H1 (cell line): ENCODE measurements at regions not wholly inside any gene's neighbourhood (a gene's known extent, or its start where the extent isn't known, plus 50 kb on each side); places are given as distances from the start of the nearest gene placed in this dataset.

Source experiments
- CTCF ChIA-PET: fragments of 300-600 bp; sonication (Branson Sonifier 250); formaldehyde crosslinking; loops from one replicate; lab custom pipeline; 2021; ENCODE audit not compliant: partially characterized antibody; lab: Charles Lee
- POLR2A ChIA-PET: fragments of 300-600 bp; sonication (Branson Sonifier 250); formaldehyde crosslinking; loops from one replicate; lab custom pipeline; 2021; ENCODE audit warnings: inconsistent platforms; ENCODE audit not compliant: partially characterized antibody; lab: Charles Lee
- DNase-seq, 2 experiments: peaks; one replicate each; pipeline versions ENCODE4 v3.0.0 to v3.0.0-alpha.2; 2010 to 2022; ENCODE audit warnings: low spot score in 2 of 2, low read depth in 1 of 2, mixed read lengths in 1 of 2
- FAIRE-seq: peaks from 2 replicates; lab custom pipeline; 2011; peaks lifted over from hg19 to GRCh38; lab: Jason Lieb, UNC
- H2AFZ ChIP-seq: 2 replicates; pipeline ENCODE4 v1.8.1; 2012; ENCODE audit warnings: low read length, inconsistent platforms
- H2AK5ac ChIP-seq: 2 replicates; pipeline ENCODE4 v1.6.1; 2013; ENCODE audit warnings: low read depth, low read length
- H2BK120ac ChIP-seq: replicated peaks from 2 replicates; pipeline ENCODE3; 2013; ENCODE audit warnings: low read depth, low read length, inconsistent platforms
- H2BK12ac ChIP-seq: 2 replicates; pipeline ENCODE4 v1.6.1; 2013; ENCODE audit warnings: low read depth, low read length
- H2BK15ac ChIP-seq: 2 replicates; pipeline ENCODE4 v1.6.1; 2013; ENCODE audit warnings: low read length
- H2BK20ac ChIP-seq: 2 replicates; pipeline ENCODE4 v1.6.1; 2013; ENCODE audit warnings: low read length
- H2BK5ac ChIP-seq: 2 replicates; pipeline ENCODE4 v1.6.1; 2013; ENCODE audit warnings: low read depth, low read length
- H3K14ac ChIP-seq: 2 replicates; pipeline ENCODE4 v1.6.1; 2013; ENCODE audit warnings: inconsistent platforms; ENCODE audit not compliant: insufficient read length
- H3K18ac ChIP-seq: 2 replicates; pipeline ENCODE4 v1.6.1; 2013; ENCODE audit warnings: low read length; ENCODE audit errors: extremely low read depth
- H3K23ac ChIP-seq: 2 replicates; pipeline ENCODE4 v1.6.1; 2013; ENCODE audit warnings: inconsistent platforms; ENCODE audit not compliant: insufficient read length
- H3K23me2 ChIP-seq: 2 replicates; pipeline ENCODE4 v1.6.1; 2013; ENCODE audit warnings: low read depth, low read length
- H3K27ac ChIP-seq: 2 replicates; pipeline ENCODE4 v1.6.1; 2011; ENCODE audit warnings: low read depth, low read length, inconsistent platforms
- H3K27me3 ChIP-seq, 4 experiments: replicated peaks in 1 of 4; 1 replicate in 1 of 4; 2 replicates in 3 of 4; pipeline versions ENCODE4 v1.6.1 to v1.8.1; 2011 to 2013; ENCODE audit warnings: low read length in 3 of 4, mild to moderate bottlenecking in 3 of 4, inconsistent platforms in 2 of 4, mixed read lengths in 2 of 4, moderate library complexity in 1 of 4; ENCODE audit not compliant: control insufficient read depth in 3 of 4, insufficient read depth in 3 of 4; ENCODE audit errors: extremely low read depth in 1 of 4
- H3K36me3 ChIP-seq, 4 experiments: 2 replicates each; pipeline versions ENCODE4 v1.6.1 to v1.8.1; 2011 to 2013; ENCODE audit warnings: mild to moderate bottlenecking in 4 of 4, low read length in 3 of 4, moderate library complexity in 2 of 4, control low read depth in 1 of 4, inconsistent platforms in 1 of 4; ENCODE audit not compliant: insufficient read depth in 4 of 4, control insufficient read depth in 2 of 4
- H3K4ac ChIP-seq: replicated peaks from 2 replicates; pipeline ENCODE3; 2013; ENCODE audit warnings: low read length, low read depth, mixed read lengths, inconsistent platforms; ENCODE audit not compliant: insufficient read length
- H3K4me1 ChIP-seq, 4 experiments: replicated peaks in 1 of 4; 1 replicate in 1 of 4; 2 replicates in 3 of 4; pipeline versions ENCODE4 v1.6.1 to v1.8.1; 2011 to 2013; ENCODE audit warnings: low read length in 3 of 4, inconsistent platforms in 2 of 4, mixed read lengths in 1 of 4; ENCODE audit not compliant: insufficient read depth in 4 of 4, control insufficient read depth in 3 of 4
- H3K4me2 ChIP-seq, 2 experiments: 2 replicates each; pipeline versions ENCODE4 v1.6.1 to v1.8.1; 2011 to 2013; ENCODE audit warnings: low read depth in 2 of 2, low read length in 2 of 2, control low read depth in 1 of 2, inconsistent platforms in 1 of 2, mild to moderate bottlenecking in 1 of 2; ENCODE audit not compliant: insufficient read depth in 1 of 2
- H3K4me3 ChIP-seq, 4 experiments: fragments of 200-600, 300-600 bp in 1 of 4; sonication (generic), shearing (Covaris generic), sonication (Bioruptor Twin) in 1 of 4; 2 replicates each; pipeline versions ENCODE4 v1.5.1 to v1.8.1; 2011 to 2016; ENCODE audit warnings: low read length in 4 of 4, low read depth in 3 of 4, control low read depth in 2 of 4, inconsistent platforms in 2 of 4, mild to moderate bottlenecking in 2 of 4, mixed read lengths in 1 of 4, moderate library complexity in 1 of 4; ENCODE audit not compliant: insufficient read depth in 2 of 4; ENCODE audit errors: extremely low read depth in 1 of 4
- H3K56ac ChIP-seq: replicated peaks from 2 replicates; pipeline ENCODE3; 2013; ENCODE audit warnings: low read depth, mild to moderate bottlenecking, mixed read lengths, low read length, inconsistent platforms; ENCODE audit not compliant: insufficient read length
- H3K79me1 ChIP-seq: 2 replicates; pipeline ENCODE4 v1.6.1; 2013; ENCODE audit warnings: low read depth, low read length, control low read depth
- H3K79me2 ChIP-seq, 2 experiments: 2 replicates each; pipeline versions ENCODE4 v1.6.1 to v1.8.1; 2012 to 2013; ENCODE audit warnings: low read length in 2 of 2, mild to moderate bottlenecking in 2 of 2, inconsistent platforms in 1 of 2; ENCODE audit not compliant: insufficient read depth in 2 of 2, control insufficient read depth in 1 of 2
- H3K9ac ChIP-seq, 4 experiments: replicated peaks in 1 of 4; 1 replicate in 1 of 4; 2 replicates in 3 of 4; pipeline versions ENCODE4 v1.6.1 to v1.8.1; 2011 to 2013; ENCODE audit warnings: low read depth in 3 of 4, low read length in 3 of 4, control low read depth in 2 of 4, mild to moderate bottlenecking in 2 of 4, moderate library complexity in 2 of 4, inconsistent platforms in 1 of 4; ENCODE audit errors: extremely low read depth in 1 of 4
- H3K9me3 ChIP-seq, 2 experiments: 2 replicates each; pipeline versions ENCODE4 v1.6.1 to v1.8.1; 2012 to 2013; ENCODE audit warnings: mild to moderate bottlenecking in 2 of 2, moderate library complexity in 2 of 2, control low read depth in 1 of 2, inconsistent platforms in 1 of 2, low read depth in 1 of 2, low read length in 1 of 2, mixed read lengths in 1 of 2; ENCODE audit not compliant: insufficient read depth in 2 of 2
- H4K20me1 ChIP-seq, 2 experiments: replicated peaks in 1 of 2; 2 replicates each; pipeline versions ENCODE3 to v1.8.1; 2011 to 2013; ENCODE audit warnings: inconsistent platforms in 2 of 2, low read length in 2 of 2, mild to moderate bottlenecking in 1 of 2; ENCODE audit not compliant: insufficient read depth in 2 of 2, control insufficient read depth in 1 of 2
- H4K5ac ChIP-seq: 2 replicates; pipeline ENCODE4 v1.6.1; 2013; ENCODE audit warnings: low read length, low read depth, mixed read lengths, inconsistent platforms; ENCODE audit not compliant: insufficient read length
- H4K8ac ChIP-seq: 2 replicates; pipeline ENCODE4 v1.8.0; 2013; ENCODE audit warnings: mild to moderate bottlenecking, moderate library complexity, low read length, inconsistent platforms; ENCODE audit not compliant: insufficient read depth; ENCODE audit errors: extremely low read depth
- H4K91ac ChIP-seq: replicated peaks from 2 replicates; pipeline ENCODE3; 2013; ENCODE audit warnings: low read length, mixed read lengths, inconsistent platforms; ENCODE audit not compliant: insufficient read length
- CHD2 ChIP-seq: IDR thresholded peaks from 2 replicates; pipeline ENCODE4 v1.6.1; 2012; ENCODE audit warnings: low read length, improper control_type of control experiment
- E2F6 ChIP-seq: IDR thresholded peaks from 2 replicates; pipeline ENCODE4 v1.6.1; 2012; ENCODE audit warnings: inconsistent platforms
- GABPA ChIP-seq: IDR thresholded peaks from 2 replicates; pipeline ENCODE4 v1.6.1; 2011; ENCODE audit warnings: mild to moderate bottlenecking, low read length, moderate library complexity, borderline replicate concordance; ENCODE audit not compliant: insufficient read depth
- GTF2F1 ChIP-seq: IDR thresholded peaks from 2 replicates; pipeline ENCODE4 v1.6.1; 2012; ENCODE audit warnings: low read depth, low read length, improper control_type of control experiment, borderline replicate concordance
- MAX ChIP-seq: IDR thresholded peaks from 2 replicates; pipeline ENCODE4 v1.6.1; 2012; ENCODE audit warnings: inconsistent platforms
- RFX5 ChIP-seq: IDR thresholded peaks from 2 replicates; pipeline ENCODE4 v1.6.1; 2011; ENCODE audit warnings: low read depth, low read length, improper control_type of control experiment, borderline replicate concordance
- WGBS, 2 experiments: shearing (Covaris generic) in 1 of 2; methylation state at CpG; one replicate each; pipeline versions ENCODE4 v1.1.6 to v1.1.7; 2013 to 2015; ENCODE audit warnings: low lambda C conversion rate in 2 of 2, mixed read lengths in 2 of 2, inconsistent platforms in 1 of 2, low coverage in 1 of 2, missing lambda C conversion rate in 1 of 2; ENCODE audit not compliant: insufficient replicate concordance in 2 of 2, insufficient coverage in 1 of 2, insufficient read length in 1 of 2; ENCODE audit errors: extremely low coverage in 1 of 2, missing lambda C conversion rate in 1 of 2; 5-methylcytosine and 5-hydroxymethylcytosine counted together
- TF ChIP-seq, protein P1 (sequence below): IDR thresholded peaks from 2 replicates; pipeline ENCODE4 v1.6.1; 2011; ENCODE audit warnings: low read depth, mild to moderate bottlenecking, low read length; ENCODE audit not compliant: insufficient read depth

DNA sequence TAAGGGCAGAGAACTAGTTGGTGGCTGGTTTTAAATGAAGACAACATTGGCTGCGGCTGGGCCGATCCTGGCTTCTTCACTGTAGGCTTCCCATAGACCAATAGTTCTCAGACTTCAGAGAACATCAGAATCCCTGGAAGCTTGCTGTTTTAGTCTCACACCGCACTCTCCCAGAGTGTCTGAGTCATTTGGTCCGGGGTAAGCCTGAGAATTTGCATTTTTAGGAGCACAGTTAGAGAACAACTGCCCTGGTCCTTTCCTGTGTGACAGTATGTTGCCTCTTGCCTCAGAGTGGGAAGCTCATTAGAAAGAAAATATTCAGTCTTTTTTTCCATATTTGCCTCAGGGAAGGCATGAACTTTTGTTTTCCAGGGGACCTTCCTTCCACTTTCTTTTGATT, 137.1 kb upstream of the GAREM1 start:
- WGBS, 2 experiments = 75% methylated on average over 4 of the region's 4 CpGs; no CpG with 5 or more reads in 1 of the 2 experiments
- TF ChIP-seq MAX (no peak), E2F6 (no peak), GABPA (no peak), GTF2F1 (no peak), CHD2 (no peak), RFX5 (no peak)
- TF ChIP-seq, protein P1, sequence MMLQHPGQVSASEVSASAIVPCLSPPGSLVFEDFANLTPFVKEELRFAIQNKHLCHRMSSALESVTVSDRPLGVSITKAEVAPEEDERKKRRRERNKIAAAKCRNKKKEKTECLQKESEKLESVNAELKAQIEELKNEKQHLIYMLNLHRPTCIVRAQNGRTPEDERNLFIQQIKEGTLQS = no peak

More for the DNA sequence above, 137.1 kb upstream of the GAREM1 start:
- Histone ChIP-seq H4K20me1 (no peaks in the 10 kb centered on the region), H2BK20ac (no peak overlapping the region), H3K9me3 (no peaks in the 10 kb centered on the region), H2AK5ac (no peak overlapping the region), H3K18ac (no peak overlapping the region), H3K14ac (no peak overlapping the region), H3K4me3 (no peak overlapping the region), H3K4ac (no peak overlapping the region), H3K56ac (no peak overlapping the region), H3K9ac (no peak overlapping the region), H3K23me2 (no peaks in the 10 kb centered on the region), H3K23ac (no peak overlapping the region), H3K4me2 (no peak overlapping the region), H3K79me2 (no peaks in the 10 kb centered on the region), H2BK15ac (no peak overlapping the region), H2BK120ac (no peak overlapping the region), H3K79me1 (no peaks in the 10 kb centered on the region), H2BK5ac (no peak overlapping the region), H2BK12ac (no peak overlapping the region), H3K27ac (no peak overlapping the region), H3K36me3 (no peaks in the 10 kb centered on the region), H4K8ac (no peak overlapping the region), H3K4me1 (peaks cover 0 to 4% (median 2%) of the 10 kb centered on the region in 4 experiments; a peak in 1 of 7 replicates), H4K5ac (no peak overlapping the region), H2AFZ (no peak overlapping the region), H4K91ac (no peak overlapping the region), H3K27me3 (no peaks in the 10 kb centered on the region)
- FAIRE-seq (no peak), DNase-seq (no peak)
- ChIA-PET CTCF (interaction anchor here (1.3 to 1.6 kb wide), 2 partner anchors 32 to 335 kb away, joined by 3 to 4 read pairs; no protein-coding TSS in a partner anchor), POLR2A (no interaction called here)
